MM.1S (cell line): ENCODE measurements at regions not wholly inside any gene's neighbourhood (a gene's known extent, or its start where the extent isn't known, plus 50 kb on each side); places are given as distances from the start of the nearest gene placed in this dataset.
"Not testable (repeated sequence)": the region's sequence is repeated elsewhere in the genome, so short reads cannot be mapped to it uniquely, and the experiment has no call there.

Experiments used
- DNase-seq: peaks from one replicate; pipeline ENCODE4 v3.0.0-alpha.2; 2015
- H2AFZ ChIP-seq: fragments of 300-600 bp; sonication (generic); 2 replicates; pipeline ENCODE4 v1.6.0; 2016; ENCODE audit warnings: antibody characterized with exemption, low read length
- H3F3A ChIP-seq: fragments of 300-600 bp; sonication (generic); 2 replicates; pipeline ENCODE4 v1.6.1; 2016; ENCODE audit warnings: mild to moderate bottlenecking, antibody characterized with exemption, low read length, moderate library complexity, mixed read lengths; ENCODE audit not compliant: insufficient read depth
- H3K27ac ChIP-seq: fragments of 300-600 bp; sonication (generic); 2 replicates; pipeline ENCODE4 v1.5.1; 2016; ENCODE audit warnings: mild to moderate bottlenecking, low read length
- H3K27me3 ChIP-seq: fragments of 300-600 bp; sonication (generic); replicated peaks from 2 replicates; pipeline ENCODE4 v1.6.0; 2016; ENCODE audit warnings: low read length; ENCODE audit not compliant: insufficient read depth
- H3K36me3 ChIP-seq: fragments of 300-600 bp; sonication (generic); replicated peaks from 2 replicates; pipeline ENCODE4 v1.6.1; 2016; ENCODE audit warnings: mild to moderate bottlenecking, low read length, mixed read lengths; ENCODE audit not compliant: insufficient read depth
- H3K4me1 ChIP-seq: fragments of 300-600 bp; sonication (generic); 2 replicates; pipeline ENCODE4 v1.6.1; 2016; ENCODE audit warnings: low read length, mixed read lengths
- H3K4me2 ChIP-seq: fragments of 300-600 bp; sonication (generic); 2 replicates; pipeline ENCODE4 v1.6.0; 2016; ENCODE audit warnings: low read depth, low read length
- H3K4me3 ChIP-seq: fragments of 300-600 bp; sonication (generic); 2 replicates; pipeline ENCODE4 v1.5.1; 2016; ENCODE audit warnings: low read length, mixed read lengths
- H3K79me2 ChIP-seq: fragments of 300-600 bp; sonication (generic); 2 replicates; pipeline ENCODE4 v1.6.1; 2016; ENCODE audit warnings: mixed run types, low read length, mixed read lengths
- H3K9ac ChIP-seq: fragments of 300-600 bp; sonication (generic); 2 replicates; pipeline ENCODE4 v1.6.1; 2016; ENCODE audit warnings: low read length, mixed read lengths
- H3K9me2 ChIP-seq: fragments of 300-600 bp; sonication (generic); replicated peaks from 2 replicates; pipeline ENCODE4 v1.6.1; 2016; ENCODE audit warnings: mild to moderate bottlenecking, low read length, mixed read lengths; ENCODE audit not compliant: insufficient read depth
- H3K9me3 ChIP-seq: fragments of 300-600 bp; sonication (generic); replicated peaks from 2 replicates; pipeline ENCODE4 v1.6.1; 2016; ENCODE audit warnings: mild to moderate bottlenecking, low read length, mixed read lengths; ENCODE audit not compliant: insufficient read depth
- H4K20me1 ChIP-seq: fragments of 300-600 bp; sonication (generic); 2 replicates; pipeline ENCODE4 v1.6.1; 2016; ENCODE audit warnings: mild to moderate bottlenecking, low read length, moderate library complexity, mixed read lengths; ENCODE audit not compliant: insufficient read depth
- EZH2 ChIP-seq: fragments of 300-600 bp; sonication (generic); optimal IDR thresholded peaks from 2 replicates; pipeline ENCODE3; 2017; ENCODE audit warnings: low read depth, mild to moderate bottlenecking, antibody characterized with exemption, low read length, mixed read lengths
- EZH2phosphoT487 ChIP-seq: fragments of 300-600 bp; sonication (generic); IDR thresholded peaks from 2 replicates; pipeline ENCODE4 v1.6.1; 2018; ENCODE audit warnings: antibody characterized with exemption, low read length
- TF ChIP-seq, protein P1 (sequence below): fragments of 300-600 bp; sonication (generic); IDR thresholded peaks from 2 replicates; pipeline ENCODE4 v1.5.1; 2016; ENCODE audit warnings: antibody characterized with exemption, low read length, mixed read lengths

- no peak for DNase-seq
- H3K27me3 ChIP-seq: no peaks in the 10 kb centered on the region
- H3K9me3 ChIP-seq: no peaks in the 10 kb centered on the region
- H3F3A ChIP-seq: no peaks in the 10 kb centered on the region
- no peaks in the 10 kb centered on the region for H4K20me1 ChIP-seq
- H3K4me2 ChIP-seq: no peak overlapping the region
- no peak overlapping the region for H2AFZ ChIP-seq
- TF ChIP-seq, protein P1, sequence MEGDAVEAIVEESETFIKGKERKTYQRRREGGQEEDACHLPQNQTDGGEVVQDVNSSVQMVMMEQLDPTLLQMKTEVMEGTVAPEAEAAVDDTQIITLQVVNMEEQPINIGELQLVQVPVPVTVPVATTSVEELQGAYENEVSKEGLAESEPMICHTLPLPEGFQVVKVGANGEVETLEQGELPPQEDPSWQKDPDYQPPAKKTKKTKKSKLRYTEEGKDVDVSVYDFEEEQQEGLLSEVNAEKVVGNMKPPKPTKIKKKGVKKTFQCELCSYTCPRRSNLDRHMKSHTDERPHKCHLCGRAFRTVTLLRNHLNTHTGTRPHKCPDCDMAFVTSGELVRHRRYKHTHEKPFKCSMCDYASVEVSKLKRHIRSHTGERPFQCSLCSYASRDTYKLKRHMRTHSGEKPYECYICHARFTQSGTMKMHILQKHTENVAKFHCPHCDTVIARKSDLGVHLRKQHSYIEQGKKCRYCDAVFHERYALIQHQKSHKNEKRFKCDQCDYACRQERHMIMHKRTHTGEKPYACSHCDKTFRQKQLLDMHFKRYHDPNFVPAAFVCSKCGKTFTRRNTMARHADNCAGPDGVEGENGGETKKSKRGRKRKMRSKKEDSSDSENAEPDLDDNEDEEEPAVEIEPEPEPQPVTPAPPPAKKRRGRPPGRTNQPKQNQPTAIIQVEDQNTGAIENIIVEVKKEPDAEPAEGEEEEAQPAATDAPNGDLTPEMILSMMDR: no peak
- TF ChIP-seq EZH2phosphoT487: no peak
- TF ChIP-seq EZH2: no peak
- H3K4me3 ChIP-seq: no peak overlapping the region
- no peaks in the 10 kb centered on the region for H3K79me2 ChIP-seq
- no peak overlapping the region for H3K9ac ChIP-seq
- no peaks in the 10 kb centered on the region for H3K9me2 ChIP-seq
- no peaks in the 10 kb centered on the region for H3K36me3 ChIP-seq
- no peaks in the 10 kb centered on the region for H3K4me1 ChIP-seq
- H3K27ac ChIP-seq: no peak overlapping the region
Observed at GRCh38 chr3:16769525-16769924, 115.2 kb upstream of the PLCL2 start.

- no peak for DNase-seq
- Histone ChIP-seq H3K9ac (no peak overlapping the region), H3K27me3 (no peaks in the 10 kb centered on the region), H3K4me1 (no peaks in the 10 kb centered on the region), H3K27ac (no peak overlapping the region), H3K4me2 (no peak overlapping the region), H3K9me3 (no peaks in the 10 kb centered on the region), H3F3A (no peaks in the 10 kb centered on the region), H3K79me2 (no peaks in the 10 kb centered on the region), H3K36me3 (no peaks in the 10 kb centered on the region), H3K9me2 (no peaks in the 10 kb centered on the region), H3K4me3 (no peak overlapping the region), H2AFZ (no peak overlapping the region), H4K20me1 (no peaks in the 10 kb centered on the region)
- TF ChIP-seq, protein P1: no peak
- TF ChIP-seq EZH2phosphoT487 (no peak), EZH2 (no peak)
Observed at GRCh38 chr3:16770021-16770420, 114.7 kb upstream of the PLCL2 start.

GRCh38 chr3:16770792-16771191 is 114.0 kb upstream of the PLCL2 start:
- Histone ChIP-seq H2AFZ (no peak overlapping the region), H3K27ac (no peak overlapping the region), H3K9me2 (no peaks in the 10 kb centered on the region), H3K4me3 (no peak overlapping the region), H4K20me1 (no peaks in the 10 kb centered on the region), H3K4me2 (no peak overlapping the region), H3K4me1 (no peaks in the 10 kb centered on the region), H3F3A (no peaks in the 10 kb centered on the region), H3K79me2 (no peaks in the 10 kb centered on the region), H3K27me3 (no peaks in the 10 kb centered on the region), H3K9ac (no peak overlapping the region), H3K9me3 (no peaks in the 10 kb centered on the region), H3K36me3 (no peaks in the 10 kb centered on the region)
- no peak for DNase-seq
- TF ChIP-seq, protein P1: no peak
- no peak for TF ChIP-seq EZH2
- no peak for TF ChIP-seq EZH2phosphoT487

DNA sequence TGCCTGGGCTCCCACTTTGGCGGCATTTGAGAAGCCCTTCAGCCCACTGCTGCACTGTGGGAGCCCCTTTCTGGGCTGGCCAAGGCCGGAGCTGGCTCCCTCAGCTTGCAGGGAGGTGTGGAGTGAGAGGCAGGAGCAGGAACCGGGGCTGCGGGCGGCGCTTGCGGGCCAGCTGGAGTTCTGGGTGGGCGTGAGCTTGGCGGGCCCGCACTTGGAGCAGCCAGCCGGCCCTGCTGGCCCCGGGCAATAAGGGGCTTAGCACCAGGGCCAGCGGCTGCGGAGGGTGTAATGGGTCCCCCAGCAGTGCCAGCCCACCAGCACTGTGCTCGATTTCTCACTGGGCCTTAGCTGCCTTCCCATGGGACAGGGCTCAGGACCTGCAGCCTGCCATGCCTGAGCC is 111.2 kb upstream of the PLCL2 start:
- H3K9me2 ChIP-seq, H3K27me3 ChIP-seq, H3K4me1 ChIP-seq, H3K27ac ChIP-seq, H3K79me2 ChIP-seq, H3K9me3 ChIP-seq, DNase-seq, H2AFZ ChIP-seq, H3F3A ChIP-seq, H3K9ac ChIP-seq, H3K36me3 ChIP-seq, H3K4me2 ChIP-seq, H4K20me1 ChIP-seq, H3K4me3 ChIP-seq: not testable (repeated sequence)

DNA sequence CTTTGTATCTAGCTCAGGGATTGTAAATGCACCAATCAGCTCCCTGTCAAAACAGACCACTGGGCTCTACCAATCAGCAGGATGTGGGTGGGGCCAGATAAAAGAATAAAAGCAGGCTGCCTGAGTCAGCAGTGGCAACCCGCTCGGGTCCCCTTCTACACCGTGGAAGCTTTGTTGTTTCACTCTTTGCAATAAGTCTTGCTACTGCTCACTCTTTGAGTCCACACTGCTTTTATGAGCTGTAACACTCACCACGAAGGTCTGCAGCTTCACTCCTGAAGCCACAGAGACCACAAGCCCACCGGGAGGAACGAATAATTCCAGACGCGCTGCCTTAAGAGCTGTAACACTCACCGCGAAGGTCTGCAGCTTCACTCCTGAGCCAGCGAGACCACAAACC is 110.2 kb upstream of the PLCL2 start:
- not testable (repeated sequence) for H3K27ac ChIP-seq, H3F3A ChIP-seq, H4K20me1 ChIP-seq, H3K4me2 ChIP-seq, H3K79me2 ChIP-seq, H3K9me3 ChIP-seq, DNase-seq, H3K4me1 ChIP-seq, H3K27me3 ChIP-seq, H3K4me3 ChIP-seq, H3K9ac ChIP-seq, H3K36me3 ChIP-seq, H2AFZ ChIP-seq, H3K9me2 ChIP-seq
